HG02870 (cell line): ENCODE measurements at regions not wholly inside any gene's neighbourhood (a gene's known extent, or its start where the extent isn't known, plus 50 kb on each side); places are given as distances from the start of the nearest gene placed in this dataset.
"Not testable (repeated sequence)": the region's sequence is repeated elsewhere in the genome, so short reads cannot be mapped to it uniquely, and the experiment has no call there.

Experiments used
- ATAC-seq: cut with Tn5 transposase; IDR thresholded peaks from one replicate; pipeline ENCODE4 v1.9.1; 2021; ENCODE audit warnings: mild to moderate bottlenecking, moderate library complexity; ENCODE audit not compliant: unreplicated experiment

DNA sequence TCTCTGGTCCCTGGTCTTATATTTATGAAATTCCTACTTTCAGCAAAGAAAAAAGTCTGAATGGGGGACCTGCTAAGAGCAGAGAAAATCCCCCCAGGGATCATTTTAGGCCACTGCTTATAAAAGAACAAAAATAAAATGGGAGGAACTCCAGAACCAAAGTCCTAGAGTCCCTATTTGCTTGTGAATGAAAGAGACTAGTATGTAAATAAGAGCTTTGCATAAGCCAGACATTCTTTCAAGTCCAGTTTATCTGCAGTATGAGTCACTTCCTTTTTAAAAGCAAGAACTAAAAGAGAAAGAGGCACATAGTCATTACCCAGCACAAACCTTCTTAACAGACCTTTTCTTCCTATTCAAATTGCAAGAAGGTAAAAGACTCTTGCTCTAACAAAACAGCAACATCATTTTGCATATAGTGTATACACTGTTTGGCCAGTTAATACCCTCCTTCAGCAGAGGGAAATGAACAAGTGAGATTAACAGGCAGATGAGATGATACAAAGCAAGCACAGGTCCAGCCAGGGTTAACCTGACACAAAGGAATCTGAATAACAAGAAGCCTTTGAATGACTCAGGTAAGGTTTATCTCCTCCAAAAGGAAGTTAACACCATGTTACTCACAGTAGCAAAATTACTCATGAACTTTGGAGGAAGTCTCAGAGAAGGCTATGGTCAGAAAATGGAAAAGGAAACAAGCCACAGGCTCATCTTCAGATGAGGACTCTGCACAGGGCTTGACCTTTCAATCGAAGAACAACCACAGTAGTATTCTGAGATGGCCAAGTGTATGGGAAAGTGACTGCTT, 87.3 kb downstream of the PHLDA1 start:
- ATAC-seq = peak; percentile 96

- ATAC-seq = no peak
These were observed 87.9 kb downstream of the PHLDA1 start for GRCh38 chr12:75943730-75944096.

DNA sequence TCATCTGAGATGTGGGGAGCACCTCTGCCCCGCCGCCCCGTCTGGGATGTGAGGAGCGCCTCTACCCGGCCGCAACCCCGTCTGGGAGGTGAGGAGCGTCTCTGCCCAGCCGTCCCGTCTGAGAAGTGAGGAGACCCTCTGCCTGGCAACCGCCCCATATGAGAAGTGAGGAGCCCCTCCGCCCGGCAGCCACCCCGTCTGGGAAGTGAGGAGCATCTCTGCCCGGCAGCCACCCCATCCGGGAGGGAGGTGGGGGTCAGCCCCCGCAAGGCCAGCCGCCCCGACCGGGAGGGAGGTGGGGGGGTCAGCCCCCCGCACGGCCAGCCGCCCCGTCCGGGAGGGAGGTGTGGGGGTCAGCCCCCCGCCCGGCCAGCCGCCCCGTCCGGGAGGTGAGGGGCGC, 89.9 kb downstream of the PHLDA1 start:
- not testable (repeated sequence) for ATAC-seq

DNA sequence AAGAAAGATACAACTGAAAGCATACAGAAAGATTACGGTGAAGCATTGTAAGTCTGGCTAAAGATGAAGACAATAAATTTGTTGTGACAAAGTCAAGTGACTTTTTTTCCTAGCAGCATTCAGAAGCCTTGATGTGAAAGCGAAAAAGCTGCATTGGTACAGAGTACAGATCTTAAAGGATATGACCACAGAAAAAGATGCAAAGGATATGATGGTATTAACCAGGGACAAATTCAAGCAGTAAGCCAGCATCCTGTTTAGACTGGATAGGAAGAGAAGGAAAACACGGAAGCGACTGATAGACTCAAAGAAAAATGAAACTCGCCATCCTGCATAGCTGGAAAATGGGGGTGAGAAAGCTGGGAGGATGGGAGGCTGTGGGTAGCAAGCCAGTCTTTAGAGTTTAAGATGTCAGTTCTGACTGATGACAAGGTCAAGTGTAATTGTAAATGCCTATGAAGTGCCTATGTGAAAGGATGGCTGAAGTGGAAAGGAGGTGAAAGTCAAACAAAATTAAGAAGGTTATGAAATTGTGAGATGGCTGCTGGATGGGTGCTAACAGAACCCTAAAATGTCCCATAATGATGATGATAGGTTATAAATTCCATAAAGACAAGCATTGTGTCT, 92.4 kb downstream of the PHLDA1 start:
- ATAC-seq = no peak

- ATAC-seq = no peak
These were observed 93.4 kb downstream of the PHLDA1 start for GRCh38 chr12:75938189-75938588.

DNA sequence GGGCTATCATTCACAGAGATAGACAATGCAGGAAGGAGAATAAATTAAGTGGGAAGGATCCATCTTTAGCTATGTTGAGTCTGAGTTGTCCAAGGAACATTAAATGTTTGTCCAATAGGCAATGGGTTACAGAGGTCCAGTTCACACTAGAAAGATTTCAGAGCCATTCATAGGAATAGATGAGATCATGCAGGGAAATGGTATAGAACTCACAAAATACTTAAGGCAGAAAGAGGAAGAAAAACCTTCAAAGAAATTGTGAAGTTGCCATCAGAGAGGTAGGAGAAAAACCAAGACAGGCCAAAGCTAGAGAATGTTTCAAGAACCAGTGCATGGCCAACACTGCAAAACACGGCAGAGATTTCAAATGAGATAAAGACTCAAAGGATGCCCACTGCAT, 94.1 kb downstream of the PHLDA1 start:
- ATAC-seq = no peak

DNA sequence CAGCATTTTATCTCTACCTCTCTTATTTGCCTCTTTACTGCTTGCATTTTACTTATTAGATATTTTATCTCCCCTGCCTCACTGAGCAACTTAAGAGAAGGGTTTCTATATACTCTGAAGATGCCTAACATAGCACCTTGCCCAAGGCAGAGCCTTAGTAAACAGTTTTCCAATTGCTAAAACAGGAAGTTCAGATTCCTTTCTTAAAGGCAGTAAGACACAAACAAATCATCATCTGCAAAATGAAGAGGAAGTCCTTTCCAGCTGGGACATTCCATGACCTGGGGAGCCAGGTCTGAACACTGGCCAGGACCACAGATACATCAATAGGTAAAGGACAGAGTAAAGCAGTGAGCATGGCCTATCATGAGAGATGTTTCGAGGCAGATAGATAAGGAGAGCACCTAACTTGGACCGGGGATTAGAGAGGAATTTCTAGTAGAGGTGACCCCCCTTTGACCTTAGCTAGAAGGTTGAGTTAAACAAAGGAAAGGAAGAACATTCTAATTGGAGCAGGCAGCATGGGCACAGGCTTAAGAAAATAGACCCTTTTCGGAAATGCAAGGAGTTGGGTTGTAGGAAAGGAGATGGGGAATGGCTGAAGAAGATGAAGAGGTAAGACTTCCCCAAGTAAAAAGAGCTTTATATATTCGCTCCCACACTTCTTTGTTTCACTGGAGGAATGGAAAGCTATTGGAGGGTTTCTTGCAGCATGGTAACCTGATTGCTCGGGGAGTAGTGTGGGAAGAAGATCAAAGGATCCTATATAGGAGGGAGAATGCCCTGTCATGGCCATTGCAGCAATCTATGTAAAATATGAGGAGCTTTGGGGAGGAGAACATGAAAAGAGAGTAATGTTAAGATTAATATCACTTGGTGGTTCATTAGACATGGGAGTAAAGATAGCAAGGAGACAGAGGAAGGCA, 94.8 kb downstream of the PHLDA1 start:
- ATAC-seq = no peak

DNA sequence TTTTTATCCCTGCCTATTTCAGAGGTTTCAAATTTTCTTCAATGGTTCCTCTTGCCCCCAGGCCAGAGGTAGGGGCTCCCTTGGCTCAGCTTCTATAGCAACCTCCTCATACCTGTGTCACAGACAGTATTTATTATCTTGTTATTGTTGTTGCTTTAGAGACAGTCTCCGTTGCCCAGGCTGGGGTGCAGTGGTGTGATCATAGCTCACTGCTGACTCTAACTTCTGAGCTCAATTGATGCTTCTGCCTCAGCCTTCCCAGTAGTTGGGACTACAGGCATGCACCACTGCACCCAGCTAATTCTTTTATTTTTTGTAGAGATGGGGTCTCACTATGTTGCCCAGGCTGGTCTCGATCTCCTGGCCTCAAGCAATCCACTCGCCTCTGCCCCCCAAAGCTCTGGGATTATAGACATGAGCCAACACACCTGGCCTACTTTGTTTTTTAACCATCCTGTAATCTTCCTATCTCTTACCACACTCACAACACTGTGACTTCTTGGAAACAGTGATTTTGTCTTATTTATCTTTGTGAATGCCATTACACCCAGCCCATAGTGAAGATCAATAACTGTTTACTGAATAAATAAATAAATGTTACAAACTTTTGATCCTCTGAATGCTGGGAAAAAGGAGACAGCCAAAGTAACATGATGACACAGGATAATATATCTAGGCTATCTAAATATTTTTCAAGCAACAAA, 95.9 kb downstream of the PHLDA1 start:
- ATAC-seq = no peak

DNA sequence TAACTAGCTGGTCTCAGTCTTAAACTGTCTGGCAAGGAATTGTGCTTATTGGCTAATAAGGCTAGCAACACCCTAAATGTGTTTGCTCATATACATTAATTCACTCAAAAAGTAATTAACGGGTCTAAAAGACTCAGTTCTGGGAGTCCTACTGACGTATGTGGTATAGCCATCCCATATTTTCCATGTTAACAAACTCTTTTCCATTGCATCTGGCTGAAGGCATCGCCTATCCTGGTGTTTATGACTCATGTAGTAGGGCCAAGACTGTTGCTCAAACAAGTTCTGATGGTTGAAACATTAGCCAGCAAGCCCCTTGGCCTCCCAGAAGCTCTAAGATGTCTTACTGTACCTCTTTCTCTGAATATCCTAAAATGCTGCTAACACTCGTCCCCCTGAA, 98.5 kb downstream of the PHLDA1 start:
- ATAC-seq = no peak

GRCh38 chr12:75932241-75932640, 99.3 kb downstream of the PHLDA1 start:
- no peak for ATAC-seq

DNA sequence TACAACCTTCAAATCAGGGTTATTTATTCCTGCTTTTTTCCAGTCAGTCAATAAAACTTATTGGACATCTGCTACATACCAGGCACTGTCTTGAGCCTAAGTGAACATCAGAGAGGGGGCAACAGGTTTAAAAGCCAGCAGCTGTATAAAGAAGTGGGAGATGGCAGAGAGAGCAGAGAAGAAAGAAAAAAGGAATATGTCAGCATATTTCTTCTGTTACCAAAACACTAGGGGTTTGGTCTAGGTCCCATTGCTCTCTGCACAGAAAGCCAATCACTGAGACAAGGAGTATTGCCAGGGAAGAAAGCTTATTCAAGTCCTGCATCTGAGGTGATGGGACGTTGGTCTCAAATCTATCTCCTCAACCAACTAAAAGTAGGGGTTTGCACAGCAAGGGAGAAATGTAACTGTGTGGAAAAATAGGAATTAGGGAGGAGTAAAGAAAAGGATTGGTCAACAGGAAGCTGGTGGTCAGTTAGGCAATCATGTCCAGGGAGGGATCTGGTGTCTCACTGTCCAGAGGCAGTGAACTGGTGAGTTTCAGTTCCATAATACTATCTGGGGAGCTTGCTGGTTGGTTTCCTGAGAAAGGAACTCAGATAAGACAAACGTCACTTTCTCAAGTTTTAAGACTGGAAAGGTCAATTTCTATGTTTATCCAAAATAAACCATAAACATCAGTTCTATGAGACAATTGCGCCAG, 107.5 kb downstream of the PHLDA1 start:
- no peak for ATAC-seq

GRCh38 chr12:75922944-75923642, 108.5 kb downstream of the PHLDA1 start:
- no peak for ATAC-seq

GRCh38 chr12:75921622-75922289, 109.8 kb downstream of the PHLDA1 start:
- ATAC-seq = no peak

- no peak for ATAC-seq
These were observed 113.9 kb downstream of the PHLDA1 start for GRCh38 chr12:75917715-75918114.

DNA sequence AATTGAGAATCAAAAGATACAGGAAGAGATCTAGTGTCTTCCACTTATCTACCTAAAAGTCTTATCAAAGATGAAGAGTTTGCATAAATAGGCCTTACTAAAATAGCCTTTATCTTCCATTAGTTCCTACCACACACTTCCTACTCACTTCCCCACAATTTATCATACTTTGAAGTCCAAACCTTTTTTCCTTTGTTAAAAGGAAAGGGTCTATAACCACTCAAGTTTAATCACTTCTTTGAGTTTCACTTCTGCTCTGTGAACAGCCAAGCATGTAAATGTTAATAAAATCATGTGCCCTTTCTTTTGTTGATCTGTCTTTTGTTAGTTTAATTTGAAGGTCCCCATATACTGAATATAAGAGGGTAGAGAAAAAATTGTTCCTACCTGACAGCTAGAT, 114.5 kb downstream of the PHLDA1 start:
- ATAC-seq = peak; percentile 59

DNA sequence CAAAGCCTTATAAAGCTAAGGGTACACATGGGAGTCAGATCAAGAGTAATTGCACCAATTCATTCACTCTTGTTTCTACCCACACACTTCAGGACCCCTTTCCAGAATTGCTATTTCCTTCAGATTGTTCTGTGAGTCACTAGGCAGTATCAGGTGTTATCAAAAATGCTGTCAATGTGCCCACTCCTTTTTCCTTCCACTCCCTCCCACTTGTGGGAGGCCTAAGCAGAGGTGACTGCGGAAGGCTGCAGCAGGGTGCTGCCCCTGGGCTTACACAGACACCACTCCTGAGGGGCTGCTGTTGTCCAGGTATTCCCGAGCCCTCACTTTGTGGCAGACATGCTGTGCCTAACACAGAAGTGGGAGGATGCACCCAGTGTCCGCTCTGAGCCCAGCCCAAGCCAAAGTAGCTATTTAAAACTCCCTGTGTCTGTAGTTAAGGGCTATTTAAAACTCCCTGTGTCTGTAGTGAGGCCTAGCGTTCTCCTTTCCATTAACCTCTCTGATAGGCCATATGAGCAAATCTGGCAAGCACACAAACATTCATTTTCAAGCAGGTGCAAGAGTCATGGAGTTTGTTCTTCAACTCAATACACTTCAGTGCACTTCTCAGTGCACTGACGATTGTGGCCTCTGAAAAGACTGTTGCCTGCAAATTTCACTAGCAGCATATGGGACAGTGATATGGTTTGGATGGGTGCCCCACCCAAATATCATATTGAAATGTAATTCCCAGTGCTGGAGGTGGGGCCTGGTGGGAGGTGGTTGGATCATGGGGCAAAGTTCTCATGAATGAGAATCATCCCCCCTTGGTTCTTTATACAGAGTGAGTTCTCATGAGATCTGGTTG, 117.8 kb downstream of the PHLDA1 start:
- ATAC-seq = no peak

DNA sequence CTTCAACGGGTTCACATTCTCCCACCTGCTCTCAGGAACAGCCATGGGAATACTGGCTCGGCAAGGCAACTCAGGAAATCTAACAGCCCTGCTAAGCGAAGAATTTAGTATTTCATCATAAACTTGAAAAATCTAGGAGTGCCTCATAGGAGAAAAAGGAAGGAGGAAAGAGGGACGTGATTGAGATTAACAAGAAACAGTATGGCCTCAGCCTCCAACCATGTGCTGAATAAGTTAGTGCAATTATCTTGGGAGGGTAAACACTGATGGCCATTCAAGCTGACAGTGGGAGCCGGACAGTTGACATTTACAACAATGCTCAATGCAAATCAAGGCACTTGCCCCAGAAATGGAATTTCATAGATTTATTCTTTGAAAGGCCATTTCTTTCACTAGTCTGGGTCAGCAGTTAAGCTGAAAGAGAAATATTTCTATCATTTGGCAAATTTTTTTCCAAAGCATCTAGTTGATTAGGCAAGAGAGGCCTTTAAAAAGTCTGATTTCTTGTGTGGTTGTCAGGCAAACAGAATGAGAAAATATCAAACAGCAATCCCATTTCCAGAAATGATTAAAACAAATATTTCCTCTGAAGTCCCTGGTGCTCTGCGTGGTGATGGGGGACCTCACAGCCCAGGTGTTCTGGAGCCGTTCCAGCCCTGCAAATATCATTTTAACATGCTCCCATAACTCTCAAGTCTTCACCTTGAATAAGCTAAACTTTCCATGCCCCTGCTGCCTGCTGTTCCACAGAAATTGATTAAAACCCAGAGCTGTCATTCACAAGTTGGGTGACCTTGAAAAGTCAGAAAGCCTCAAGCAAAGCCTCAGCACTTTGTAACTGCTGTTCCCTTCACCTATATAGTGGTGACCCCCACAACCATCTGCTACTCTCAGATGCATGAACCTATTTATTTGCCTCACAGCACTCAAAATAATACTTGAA, 121.6 kb downstream of the PHLDA1 start:
- no peak for ATAC-seq
